ENCODE measurements at regions not wholly inside any gene's neighbourhood (a gene's known extent, or its start where the extent isn't known, plus 50 kb on each side); places are given as distances from the start of the nearest gene placed in this dataset.

- H3K27ac ChIP-seq, result peak overlapping the region; percentile 65; the same call in 1 of the 2 replicates
- no peak for TF ChIP-seq CTCF (conservative IDR thresholded peaks at IDR 0.05)
Observed at GRCh38 chr22:48489551-48490499, 1337.8 kb downstream of the BRD1 start.

GRCh38 chr22:48488611-48489511, 1338.8 kb downstream of the BRD1 start:
- H3K27ac ChIP-seq, result no peak overlapping the region; the same call in 1 of the 2 replicates
- no peak; the same call in none of the 2 replicates for TF ChIP-seq CTCF (conservative IDR thresholded peaks at IDR 0.05)

GRCh38 chr22:48488149-48488551, 1339.5 kb downstream of the BRD1 start:
- H3K27ac ChIP-seq, result no peak overlapping the region
- peak; percentile 37 for TF ChIP-seq CTCF (conservative IDR thresholded peaks at IDR 0.05)

DNA sequence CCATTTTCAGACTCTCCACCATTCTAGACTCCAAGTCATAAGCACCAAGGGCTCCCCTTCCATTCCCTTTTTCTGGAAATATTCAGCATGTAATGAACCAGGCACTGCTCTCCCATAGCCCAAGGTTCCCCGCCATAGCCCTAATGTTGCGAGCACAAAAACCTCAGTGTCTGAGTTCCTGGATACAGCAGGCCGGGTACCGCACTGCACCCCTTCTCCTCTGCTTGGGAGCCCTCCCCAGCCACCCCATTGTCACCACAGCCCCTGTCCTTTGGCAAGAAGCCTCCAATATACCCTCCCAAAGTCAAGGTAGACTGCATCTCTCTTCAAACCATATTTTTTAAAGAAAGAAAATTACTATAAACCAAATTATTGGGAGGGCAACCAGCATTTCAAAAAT, 1341.1 kb downstream of the BRD1 start:
- no peak for TF ChIP-seq CTCF (conservative IDR thresholded peaks at IDR 0.05)
- H3K27ac ChIP-seq, result no peak overlapping the region

GRCh38 chr22:48486134-48486532, 1341.5 kb downstream of the BRD1 start:
- no peak for TF ChIP-seq CTCF (conservative IDR thresholded peaks at IDR 0.05)
- H3K27ac ChIP-seq, result no peak overlapping the region

DNA sequence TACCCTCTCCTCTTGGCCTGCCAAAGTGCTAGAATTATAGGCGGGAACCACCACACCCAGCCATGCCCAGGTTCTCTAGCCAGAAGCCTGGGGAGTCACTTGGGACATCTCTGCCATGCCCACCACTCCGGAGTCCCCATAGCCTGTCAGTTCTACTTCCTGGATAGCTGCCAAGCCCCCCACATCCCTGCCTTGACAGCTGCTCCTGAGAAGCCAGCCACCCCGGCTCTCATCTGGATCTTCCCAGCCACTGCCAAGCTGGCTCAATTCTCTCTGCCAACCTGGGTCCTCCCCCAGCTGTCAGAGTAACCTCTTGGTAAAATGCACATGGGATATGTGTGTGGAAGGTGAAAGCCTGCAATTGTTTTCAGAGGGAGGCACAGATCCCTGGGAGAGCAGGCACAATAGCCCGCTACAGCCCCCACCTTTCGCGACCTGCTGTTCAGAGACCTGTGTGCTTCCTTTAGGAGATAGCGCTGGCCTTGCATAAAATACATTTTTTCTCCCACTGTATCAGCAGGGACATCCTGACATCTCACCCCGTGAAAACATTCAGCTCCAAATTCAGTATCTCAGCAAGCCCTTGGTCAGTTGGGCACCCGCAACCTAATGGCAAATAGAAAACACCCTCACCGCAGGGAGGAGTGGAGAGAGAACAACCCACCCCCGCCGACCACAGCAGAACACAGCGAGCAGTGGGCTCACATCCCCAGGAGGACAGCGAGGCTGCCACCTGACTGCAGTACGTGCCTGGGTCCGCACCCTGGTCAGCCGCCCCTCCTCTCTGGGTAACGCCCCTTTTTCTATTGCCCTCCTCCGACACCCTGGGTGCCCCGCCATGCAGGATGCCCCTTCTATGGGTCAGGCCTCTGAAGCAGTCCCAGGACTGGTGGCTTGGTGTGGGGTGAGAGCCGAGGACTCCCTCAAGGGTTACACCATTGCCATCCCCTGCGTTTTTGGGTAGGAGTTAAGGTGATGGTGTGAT, 1342.2 kb downstream of the BRD1 start:
- no peak for TF ChIP-seq CTCF (conservative IDR thresholded peaks at IDR 0.05)
- H3K27ac ChIP-seq, result no peak overlapping the region

Measured in VCaP (cell line).